Middle frontal gyrus (tissue), 1 donor: ENCODE measurements at regions not wholly inside any gene's neighbourhood (a gene's known extent, or its start where the extent isn't known, plus 50 kb on each side); places are given as distances from the start of the nearest gene placed in this dataset.

Experiments
- DNase-seq: peaks from one replicate; pipeline ENCODE4 v3.0.0-alpha.2; 2015; ENCODE audit warnings: low spot score; ENCODE audit errors: extremely low spot score

GRCh38 chr9:135029871-135030565 is 57.5 kb upstream of the OLFM1 start:
- DNase-seq: no peak

- no peak for DNase-seq
Measured at GRCh38 chr9:135030566-135031226, 56.8 kb upstream of the OLFM1 start.

GRCh38 chr9:135032041-135032835 is 55.2 kb upstream of the OLFM1 start:
- DNase-seq: no peak

GRCh38 chr9:135032868-135033460 is 54.5 kb upstream of the OLFM1 start:
- no peak for DNase-seq

- no peak for DNase-seq
Measured at GRCh38 chr9:135033487-135033886, 54.0 kb upstream of the OLFM1 start.

- no peak for DNase-seq
Measured at GRCh38 chr9:135034106-135034505, 53.4 kb upstream of the OLFM1 start.

GRCh38 chr9:135035781-135036760 is 51.4 kb upstream of the OLFM1 start:
- no peak for DNase-seq

GRCh38 chr9:135036861-135037465 is 50.5 kb upstream of the OLFM1 start:
- DNase-seq: no peak

- no peak for DNase-seq
Measured at GRCh38 chr9:135037521-135038250, 49.8 kb upstream of the OLFM1 start.
